ENCODE measurements at regions not wholly inside any gene's neighbourhood (a gene's known extent, or its start where the extent isn't known, plus 50 kb on each side); places are given as distances from the start of the nearest gene placed in this dataset.

DNA sequence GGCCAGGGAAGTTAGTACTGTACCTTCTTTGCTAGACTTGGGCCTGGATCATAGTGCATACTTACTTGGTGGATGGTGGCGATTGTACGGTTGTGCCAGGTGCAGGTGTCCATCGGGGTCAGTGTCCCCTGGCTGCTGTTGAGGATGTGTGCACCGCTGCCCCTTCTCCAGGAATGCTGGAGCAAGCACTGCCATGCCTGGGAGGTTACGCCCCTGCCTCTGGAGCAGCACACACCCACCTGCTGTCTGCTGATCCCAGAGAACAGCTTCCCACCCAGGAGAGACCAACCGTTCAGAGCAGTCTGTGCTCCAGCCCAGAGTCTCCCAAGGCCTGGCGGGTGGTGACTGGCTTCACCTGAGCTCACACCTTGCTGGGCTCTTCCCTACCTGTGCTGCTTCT is 286.8 kb upstream of the HS6ST1 start:
- TF ChIP-seq, protein P1, sequence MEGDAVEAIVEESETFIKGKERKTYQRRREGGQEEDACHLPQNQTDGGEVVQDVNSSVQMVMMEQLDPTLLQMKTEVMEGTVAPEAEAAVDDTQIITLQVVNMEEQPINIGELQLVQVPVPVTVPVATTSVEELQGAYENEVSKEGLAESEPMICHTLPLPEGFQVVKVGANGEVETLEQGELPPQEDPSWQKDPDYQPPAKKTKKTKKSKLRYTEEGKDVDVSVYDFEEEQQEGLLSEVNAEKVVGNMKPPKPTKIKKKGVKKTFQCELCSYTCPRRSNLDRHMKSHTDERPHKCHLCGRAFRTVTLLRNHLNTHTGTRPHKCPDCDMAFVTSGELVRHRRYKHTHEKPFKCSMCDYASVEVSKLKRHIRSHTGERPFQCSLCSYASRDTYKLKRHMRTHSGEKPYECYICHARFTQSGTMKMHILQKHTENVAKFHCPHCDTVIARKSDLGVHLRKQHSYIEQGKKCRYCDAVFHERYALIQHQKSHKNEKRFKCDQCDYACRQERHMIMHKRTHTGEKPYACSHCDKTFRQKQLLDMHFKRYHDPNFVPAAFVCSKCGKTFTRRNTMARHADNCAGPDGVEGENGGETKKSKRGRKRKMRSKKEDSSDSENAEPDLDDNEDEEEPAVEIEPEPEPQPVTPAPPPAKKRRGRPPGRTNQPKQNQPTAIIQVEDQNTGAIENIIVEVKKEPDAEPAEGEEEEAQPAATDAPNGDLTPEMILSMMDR (IDR thresholded peaks at IDR 0.05 in 4 of 5, conservative IDR thresholded peaks at IDR 0.05 in 1 of 5): no peak
- TF ChIP-seq POLR2A (IDR thresholded peaks at IDR 0.05): no peak
